Thymus (tissue), 11 donors: ENCODE measurements at regions not wholly inside any gene's neighbourhood (a gene's known extent, or its start where the extent isn't known, plus 50 kb on each side); places are given as distances from the start of the nearest gene placed in this dataset.

Experiments
- DNase-seq, 9 donors: peaks; one replicate each; pipeline ENCODE4 v3.0.0-alpha.2; 2013; ENCODE audit warnings: low spot score in 9 of 9, low read depth in 6 of 9, missing footprints in 1 of 9
- H3K27ac ChIP-seq, 2 donors: one replicate each; pipeline ENCODE4 v1.5.1; 2013; ENCODE audit warnings: control low read depth in 1 of 2, low read depth in 1 of 2, low read length in 1 of 2, mild to moderate bottlenecking in 1 of 2, moderate library complexity in 1 of 2
- H3K27me3 ChIP-seq, 2 donors: one replicate each; pipeline ENCODE4 v1.5.1; 2013; ENCODE audit warnings: low read length in 1 of 2; ENCODE audit not compliant: control insufficient read depth in 2 of 2, insufficient read depth in 1 of 2
- H3K36me3 ChIP-seq, 2 donors: one replicate each; pipeline ENCODE4 v1.5.1; 2013; ENCODE audit warnings: low read length in 1 of 2, mild to moderate bottlenecking in 1 of 2, moderate library complexity in 1 of 2; ENCODE audit not compliant: control insufficient read depth in 2 of 2, insufficient read depth in 2 of 2
- H3K4me1 ChIP-seq, 2 donors: one replicate each; pipeline ENCODE4 v1.5.1; 2013; ENCODE audit warnings: low read length in 2 of 2; ENCODE audit not compliant: control insufficient read depth in 2 of 2, insufficient read depth in 2 of 2
- H3K4me3 ChIP-seq, 2 donors: one replicate each; pipeline ENCODE4 v1.5.1; 2013; ENCODE audit warnings: low read length in 2 of 2, control low read depth in 1 of 2, mild to moderate bottlenecking in 1 of 2
- H3K9me3 ChIP-seq, 2 donors: one replicate each; pipeline ENCODE4 v1.5.1; 2013; ENCODE audit warnings: low read length in 1 of 2, mild to moderate bottlenecking in 1 of 2; ENCODE audit not compliant: control insufficient read depth in 2 of 2, insufficient read depth in 1 of 2
- WGBS: extraction: QIAGEN DNeasy Blood & Tissue Kit; methylation state at CpG from one replicate; pipeline ENCODE4 v1.1.7; 2013; 5-methylcytosine and 5-hydroxymethylcytosine counted together
- donor health status: healthy.

DNA sequence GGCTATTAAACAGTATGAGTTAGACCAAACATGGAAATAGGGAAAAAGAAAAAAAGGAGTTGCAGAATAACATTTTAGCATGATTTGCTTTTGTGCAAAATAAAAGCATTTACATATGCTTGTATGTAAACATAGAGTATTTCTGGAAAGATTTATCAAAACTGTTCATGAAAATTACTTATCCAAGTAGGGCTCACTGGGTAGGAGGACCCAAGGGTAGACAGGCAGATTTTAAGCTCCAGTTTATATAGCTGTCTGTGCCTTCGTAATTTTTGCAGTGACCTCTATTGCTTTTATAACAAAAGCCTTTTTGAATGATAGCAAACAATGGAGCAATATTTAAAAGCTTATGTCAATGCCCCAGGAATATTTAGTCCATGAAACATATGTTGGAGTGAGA, 228.8 kb upstream of the IRF2BP2 start:
- H3K9me3 ChIP-seq, result no peaks in the 10 kb centered on the region
- no peak overlapping the region for H3K27ac ChIP-seq
- no peak overlapping the region for H3K4me3 ChIP-seq
- DNase-seq, result no peak
- H3K4me1 ChIP-seq, result peaks cover 17 to 34% of the 10 kb centered on the region in 2 donors
- H3K36me3 ChIP-seq, result no peaks in the 10 kb centered on the region
- WGBS, result 97% methylated on average over 1 of the region's 1 CpG
- no peaks in the 10 kb centered on the region for H3K27me3 ChIP-seq

GRCh38 chr1:234838182-234838581, 228.2 kb upstream of the IRF2BP2 start:
- no peak for DNase-seq
- Histone ChIP-seq H3K9me3 (no peaks in the 10 kb centered on the region), H3K4me3 (no peak overlapping the region), H3K36me3 (no peaks in the 10 kb centered on the region), H3K27ac (no peak overlapping the region), H3K4me1 (peaks cover 14 to 28% of the 10 kb centered on the region in 2 donors), H3K27me3 (no peaks in the 10 kb centered on the region)
- no CpG with 5 or more reads among the region's 1 CpG for WGBS

- no peaks in the 10 kb centered on the region for H3K27me3 ChIP-seq
- H3K27ac ChIP-seq, result no peak overlapping the region
- H3K36me3 ChIP-seq, result no peaks in the 10 kb centered on the region
- H3K4me1 ChIP-seq, result peaks cover 10 to 23% of the 10 kb centered on the region in 2 donors
- no peak overlapping the region for H3K4me3 ChIP-seq
- H3K9me3 ChIP-seq, result no peaks in the 10 kb centered on the region
- DNase-seq, result no peak
These were observed 227.7 kb upstream of the IRF2BP2 start for GRCh38 chr1:234837713-234838112.

DNA sequence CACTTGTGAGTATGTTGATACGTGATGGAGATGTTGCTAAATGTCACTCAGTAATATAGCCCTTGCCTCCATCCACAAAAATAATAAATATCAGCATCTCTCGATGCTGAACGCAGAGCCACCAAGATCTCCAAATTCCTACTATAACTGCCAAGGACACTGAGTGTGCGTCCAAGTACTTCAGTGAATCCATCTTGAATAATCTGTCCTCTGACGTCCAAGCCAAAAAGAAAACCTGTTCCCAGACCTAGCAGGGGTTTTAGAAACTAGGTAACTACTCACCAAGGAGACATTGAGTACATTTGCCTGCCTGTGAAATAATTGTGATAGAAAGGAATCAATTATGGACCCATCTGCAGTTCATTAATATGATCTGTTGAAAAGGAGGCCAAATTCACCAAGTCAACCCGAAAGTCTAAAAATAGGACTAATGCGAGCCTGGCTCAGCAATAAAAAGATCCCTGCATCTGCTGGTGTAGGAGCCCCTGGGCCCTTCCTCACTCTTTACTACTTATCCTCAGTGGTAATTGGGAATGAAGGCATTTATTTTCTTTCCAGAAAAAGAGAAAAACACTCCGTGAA, 226.9 kb upstream of the IRF2BP2 start:
- no peaks in the 10 kb centered on the region for H3K36me3 ChIP-seq
- 97% methylated on average over 8 of the region's 8 CpGs for WGBS
- no peak overlapping the region for H3K27ac ChIP-seq
- H3K9me3 ChIP-seq, result no peaks in the 10 kb centered on the region
- H3K4me3 ChIP-seq, result no peak overlapping the region
- no peaks in the 10 kb centered on the region for H3K27me3 ChIP-seq
- peaks cover 5 to 17% of the 10 kb centered on the region in 2 donors for H3K4me1 ChIP-seq
- no peak for DNase-seq

DNA sequence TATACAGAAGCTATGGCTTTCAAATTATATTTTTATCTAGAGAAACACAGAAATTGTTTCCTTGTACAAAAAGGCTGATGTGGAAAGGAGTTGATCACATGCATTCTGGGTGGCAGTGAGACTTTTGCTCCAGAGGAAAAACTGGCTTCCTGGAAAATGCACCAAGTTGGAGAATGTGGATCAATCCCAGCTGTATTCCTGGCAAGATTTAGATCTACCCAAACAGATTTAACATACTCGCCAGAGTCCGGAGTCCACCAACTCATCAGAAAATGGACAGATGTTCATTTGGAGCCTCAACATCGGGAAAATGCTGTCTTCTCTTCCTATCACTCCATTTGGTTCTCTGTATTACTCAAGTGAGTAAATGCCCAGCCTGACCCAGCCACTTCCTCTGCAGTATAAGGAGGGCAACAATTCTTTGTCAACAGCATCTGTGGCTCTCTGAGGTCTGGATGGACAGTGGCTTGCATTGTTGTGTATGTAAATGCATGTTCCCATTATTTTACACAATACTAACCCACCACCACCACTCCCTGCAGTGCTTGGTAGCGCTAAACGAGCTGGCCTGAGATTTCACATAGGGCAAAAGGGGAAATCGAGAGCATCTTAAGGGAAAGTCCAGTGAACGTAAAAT, 226.2 kb upstream of the IRF2BP2 start:
- H3K36me3 ChIP-seq, result no peaks in the 10 kb centered on the region
- no peaks in the 10 kb centered on the region for H3K9me3 ChIP-seq
- H3K4me3 ChIP-seq, result no peak overlapping the region
- H3K27me3 ChIP-seq, result no peaks in the 10 kb centered on the region
- WGBS, result 98% methylated on average over 7 of the region's 7 CpGs
- no peak for DNase-seq
- peaks cover 5 to 10% of the 10 kb centered on the region in 2 donors for H3K4me1 ChIP-seq
- H3K27ac ChIP-seq, result no peak overlapping the region

DNA sequence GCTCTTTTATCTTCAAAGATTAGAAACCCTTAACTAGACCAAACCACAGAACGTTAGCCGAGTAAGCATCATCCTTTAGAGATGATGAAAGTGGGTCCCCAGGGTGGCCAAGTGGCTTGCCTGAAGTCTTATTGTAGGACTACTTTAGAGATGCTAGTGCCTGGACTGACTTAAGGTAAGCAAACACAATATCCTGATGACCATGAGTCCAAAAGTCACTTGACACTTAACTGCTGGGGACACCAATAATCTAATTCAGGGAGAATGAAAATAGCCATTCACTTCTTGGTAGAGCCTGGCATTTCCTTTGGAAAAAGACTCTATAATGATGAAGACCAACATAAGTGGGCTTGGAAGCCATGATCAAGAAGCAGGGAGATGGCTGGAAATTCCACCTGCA, 225.3 kb upstream of the IRF2BP2 start:
- H3K9me3 ChIP-seq, result no peaks in the 10 kb centered on the region
- no peak overlapping the region for H3K4me3 ChIP-seq
- DNase-seq, result no peak
- WGBS, result 69% methylated on average over 2 of the region's 2 CpGs
- no peak overlapping the region for H3K27ac ChIP-seq
- H3K27me3 ChIP-seq, result no peaks in the 10 kb centered on the region
- H3K4me1 ChIP-seq, result peaks cover 5 to 10% of the 10 kb centered on the region in 2 donors
- H3K36me3 ChIP-seq, result no peaks in the 10 kb centered on the region

DNA sequence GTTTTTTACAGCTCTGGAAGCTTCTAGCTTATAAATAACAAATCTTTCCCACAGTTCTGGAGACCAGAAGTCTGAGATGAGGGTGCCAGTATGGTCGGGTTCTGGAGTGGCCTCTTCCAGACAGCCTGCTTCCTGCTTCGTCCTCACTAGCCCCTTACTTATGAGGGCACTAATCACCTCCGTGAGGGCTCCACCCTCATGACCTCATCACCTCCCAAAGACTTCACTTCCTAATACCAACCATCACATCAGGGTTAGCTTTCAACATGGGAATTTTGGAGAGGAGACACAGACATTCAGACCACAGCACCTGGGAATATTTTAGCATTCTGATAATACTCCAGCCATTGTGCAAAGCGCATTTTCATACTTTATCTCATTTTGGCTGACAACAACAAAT, 223.7 kb upstream of the IRF2BP2 start:
- H3K9me3 ChIP-seq, result no peaks in the 10 kb centered on the region
- peaks cover 4 to 14% of the 10 kb centered on the region in 2 donors for H3K4me1 ChIP-seq
- no peak overlapping the region for H3K27ac ChIP-seq
- WGBS, result 95% methylated on average over 4 of the region's 4 CpGs
- DNase-seq, result no peak
- H3K4me3 ChIP-seq, result no peak overlapping the region
- no peaks in the 10 kb centered on the region for H3K36me3 ChIP-seq
- H3K27me3 ChIP-seq, result no peaks in the 10 kb centered on the region

DNA sequence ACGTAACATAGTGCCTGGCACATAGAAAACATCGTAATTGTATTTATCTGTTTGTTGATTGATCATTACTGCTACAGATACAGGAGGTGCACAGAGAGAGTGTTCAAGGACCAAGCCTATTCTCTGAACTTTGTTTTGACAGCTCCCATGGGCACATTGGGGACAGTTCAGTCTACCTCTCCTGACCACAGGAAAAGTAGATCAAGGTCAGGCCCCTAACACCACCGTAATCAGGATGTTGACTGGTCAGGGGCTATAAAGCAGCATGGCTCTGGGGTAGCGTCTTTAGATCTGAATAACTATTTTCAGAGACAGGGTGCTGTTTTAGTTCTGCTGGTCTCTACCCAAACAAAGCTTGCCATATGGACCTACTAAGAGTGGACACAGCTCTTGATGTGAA, 223.1 kb upstream of the IRF2BP2 start:
- no peak overlapping the region for H3K4me3 ChIP-seq
- H3K27me3 ChIP-seq, result no peaks in the 10 kb centered on the region
- peaks cover 0 to 9% of the 10 kb centered on the region in 2 donors for H3K4me1 ChIP-seq
- H3K27ac ChIP-seq, result no peak overlapping the region
- DNase-seq, result no peak
- H3K36me3 ChIP-seq, result no peaks in the 10 kb centered on the region
- 98% methylated on average over 4 of the region's 4 CpGs for WGBS
- H3K9me3 ChIP-seq, result no peaks in the 10 kb centered on the region

DNA sequence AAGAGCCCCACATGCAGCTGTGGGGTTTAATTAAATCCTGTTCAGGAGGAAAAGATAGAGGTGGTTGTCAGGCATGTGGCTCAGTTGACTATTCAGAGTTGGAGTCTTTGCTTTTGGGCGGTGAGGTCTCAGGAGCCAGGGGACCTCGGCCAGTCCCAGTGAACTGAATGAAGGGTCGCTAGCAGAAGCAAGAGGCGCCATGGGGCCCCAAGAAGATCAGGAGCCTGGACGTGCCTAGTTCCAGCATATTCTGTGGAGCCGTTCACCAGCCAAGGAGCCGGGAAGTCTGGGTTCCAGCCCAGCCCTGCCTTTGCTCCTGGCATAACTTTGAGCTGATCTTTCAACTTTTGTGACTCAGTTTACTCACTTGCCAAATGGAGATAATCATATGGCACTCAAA, 217.7 kb upstream of the IRF2BP2 start:
- 97% methylated on average over 7 of the region's 7 CpGs for WGBS
- Histone ChIP-seq H3K27ac (no peak overlapping the region), H3K4me3 (no peak overlapping the region), H3K27me3 (no peaks in the 10 kb centered on the region), H3K9me3 (no peaks in the 10 kb centered on the region), H3K36me3 (no peaks in the 10 kb centered on the region), H3K4me1 (peaks cover 0 to 16% of the 10 kb centered on the region in 2 donors)
- no peak for DNase-seq
